Hepatocyte (in vitro differentiated cells): ENCODE measurements at regions not wholly inside any gene's neighbourhood (a gene's known extent, or its start where the extent isn't known, plus 50 kb on each side); places are given as distances from the start of the nearest gene placed in this dataset.

ENCODE experiments used
- DNase-seq: peaks from one replicate; pipeline ENCODE4 v3.0.0-alpha.2; 2016; ENCODE audit warnings: low spot score
- H2AFZ ChIP-seq: fragments of 200-600 bp; sonication (generic); 2 replicates; pipeline ENCODE4 v1.6.0; 2016; ENCODE audit warnings: antibody characterized with exemption, mild to moderate bottlenecking
- H3K27ac ChIP-seq: fragments of 200-600 bp; sonication (generic); 2 replicates; pipeline ENCODE4 v1.5.1; 2016; ENCODE audit warnings: mild to moderate bottlenecking
- H3K27me3 ChIP-seq: fragments of 200-600 bp; sonication (generic); 2 replicates; pipeline ENCODE4 v1.6.1; 2016
- H3K36me3 ChIP-seq: fragments of 200-600 bp; sonication (generic); replicated peaks from 2 replicates; pipeline ENCODE4 v1.5.1; 2016; ENCODE audit warnings: low read depth; ENCODE audit not compliant: insufficient read depth
- H3K4me1 ChIP-seq: fragments of 200-600 bp; sonication (generic); 2 replicates; pipeline ENCODE4 v1.5.1; 2016; ENCODE audit warnings: mild to moderate bottlenecking, moderate library complexity; ENCODE audit not compliant: insufficient read depth
- H3K4me2 ChIP-seq: fragments of 200-600 bp; sonication (generic); 2 replicates; pipeline ENCODE4 v1.6.0; 2016
- H3K4me3 ChIP-seq: fragments of 200-600 bp; sonication (generic); 2 replicates; pipeline ENCODE4 v1.5.1; 2016; ENCODE audit warnings: mild to moderate bottlenecking
- H3K79me2 ChIP-seq: fragments of 200-600 bp; sonication (generic); 2 replicates; pipeline ENCODE4 v1.6.0; 2017; ENCODE audit warnings: mild to moderate bottlenecking
- H3K9me2 ChIP-seq: fragments of 200-600 bp; sonication (generic); replicated peaks from 2 replicates; pipeline ENCODE4 v1.6.0; 2017; ENCODE audit warnings: mild to moderate bottlenecking; ENCODE audit not compliant: insufficient read depth
- H3K9me3 ChIP-seq: fragments of 200-600 bp; sonication (generic); 2 replicates; pipeline ENCODE4 v1.5.1; 2016; ENCODE audit warnings: low read depth, mild to moderate bottlenecking
- H4K20me1 ChIP-seq: fragments of 200-600 bp; sonication (generic); 2 replicates; pipeline ENCODE4 v1.6.0; 2016; ENCODE audit warnings: mild to moderate bottlenecking; ENCODE audit not compliant: insufficient read depth, poor library complexity, severe bottlenecking
- EZH2 ChIP-seq: fragments of 200-600 bp; sonication (generic); IDR thresholded peaks from 2 replicates; pipeline ENCODE4 v1.6.1; 2016; ENCODE audit warnings: antibody characterized with exemption, mild to moderate bottlenecking, borderline replicate concordance
- EZH2phosphoT487 ChIP-seq: fragments of 200-600 bp; sonication (generic); IDR thresholded peaks from one replicate; pipeline ENCODE4 v1.6.1; 2018; ENCODE audit warnings: antibody characterized with exemption, mild to moderate bottlenecking, low read depth, moderate library complexity; ENCODE audit not compliant: unreplicated experiment, severe bottlenecking
- WGBS: methylation state at CpG from one replicate; pipeline ENCODE4 v1.1.6; 2016; ENCODE audit warnings: low lambda C conversion rate; ENCODE audit errors: missing lambda C conversion rate; 5-methylcytosine and 5-hydroxymethylcytosine counted together
- TF ChIP-seq, protein P1 (sequence below): fragments of 200-600 bp; sonication (generic); IDR thresholded peaks from 2 replicates; pipeline ENCODE4 v1.5.1; 2016; ENCODE audit warnings: antibody characterized with exemption, mild to moderate bottlenecking; ENCODE audit not compliant: poor library complexity

DNA sequence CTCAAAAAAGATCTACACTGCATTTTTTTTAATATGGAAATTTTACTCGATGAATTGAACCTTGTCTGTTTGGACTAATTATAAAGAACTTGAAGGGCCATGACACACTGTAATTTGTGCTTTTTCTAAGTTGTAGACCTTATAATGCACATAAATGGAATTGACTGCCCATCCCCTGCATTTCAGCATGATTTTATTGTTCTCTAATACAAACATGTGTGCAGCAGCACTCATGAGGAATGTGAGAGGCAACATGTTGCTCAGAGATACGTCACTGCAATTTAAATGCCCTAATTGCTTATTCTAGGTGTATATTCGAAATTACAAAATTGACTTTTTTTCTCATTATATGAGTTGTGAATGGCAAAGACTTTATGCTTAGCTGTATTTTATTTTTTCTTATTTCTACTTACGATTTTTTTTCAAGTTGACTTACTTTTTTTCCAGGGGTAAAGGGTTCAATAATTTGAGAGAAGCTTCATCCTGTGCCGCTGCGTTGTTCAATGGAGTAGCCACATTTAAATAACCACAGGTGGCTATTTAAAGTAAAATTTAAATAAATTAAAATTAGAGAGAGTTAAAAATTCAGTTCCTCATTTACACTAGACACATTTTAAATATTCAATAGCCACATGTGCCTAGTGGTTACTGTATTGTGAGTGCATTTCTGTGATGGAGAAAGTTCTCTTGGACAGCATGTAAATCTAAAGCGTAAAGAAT, 1346.4 kb downstream of the ROBO1 start:
- no peak overlapping the region for H3K4me3 ChIP-seq
- H3K79me2 ChIP-seq, result no peaks in the 10 kb centered on the region
- no peak overlapping the region for H3K4me2 ChIP-seq
- H4K20me1 ChIP-seq, result no peaks in the 10 kb centered on the region
- H3K9me3 ChIP-seq, result no peaks in the 10 kb centered on the region
- H3K27ac ChIP-seq, result no peak overlapping the region
- no peaks in the 10 kb centered on the region for H3K9me2 ChIP-seq
- H3K27me3 ChIP-seq, result no peaks in the 10 kb centered on the region
- H3K36me3 ChIP-seq, result no peaks in the 10 kb centered on the region
- H2AFZ ChIP-seq, result no peak overlapping the region
- TF ChIP-seq EZH2phosphoT487 (no peak), EZH2 (no peak)
- TF ChIP-seq, protein P1, sequence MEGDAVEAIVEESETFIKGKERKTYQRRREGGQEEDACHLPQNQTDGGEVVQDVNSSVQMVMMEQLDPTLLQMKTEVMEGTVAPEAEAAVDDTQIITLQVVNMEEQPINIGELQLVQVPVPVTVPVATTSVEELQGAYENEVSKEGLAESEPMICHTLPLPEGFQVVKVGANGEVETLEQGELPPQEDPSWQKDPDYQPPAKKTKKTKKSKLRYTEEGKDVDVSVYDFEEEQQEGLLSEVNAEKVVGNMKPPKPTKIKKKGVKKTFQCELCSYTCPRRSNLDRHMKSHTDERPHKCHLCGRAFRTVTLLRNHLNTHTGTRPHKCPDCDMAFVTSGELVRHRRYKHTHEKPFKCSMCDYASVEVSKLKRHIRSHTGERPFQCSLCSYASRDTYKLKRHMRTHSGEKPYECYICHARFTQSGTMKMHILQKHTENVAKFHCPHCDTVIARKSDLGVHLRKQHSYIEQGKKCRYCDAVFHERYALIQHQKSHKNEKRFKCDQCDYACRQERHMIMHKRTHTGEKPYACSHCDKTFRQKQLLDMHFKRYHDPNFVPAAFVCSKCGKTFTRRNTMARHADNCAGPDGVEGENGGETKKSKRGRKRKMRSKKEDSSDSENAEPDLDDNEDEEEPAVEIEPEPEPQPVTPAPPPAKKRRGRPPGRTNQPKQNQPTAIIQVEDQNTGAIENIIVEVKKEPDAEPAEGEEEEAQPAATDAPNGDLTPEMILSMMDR, result no peak
- WGBS, result 82% methylated on average over 7 of the region's 7 CpGs
- H3K4me1 ChIP-seq, result no peaks in the 10 kb centered on the region
- no peak for DNase-seq

DNA sequence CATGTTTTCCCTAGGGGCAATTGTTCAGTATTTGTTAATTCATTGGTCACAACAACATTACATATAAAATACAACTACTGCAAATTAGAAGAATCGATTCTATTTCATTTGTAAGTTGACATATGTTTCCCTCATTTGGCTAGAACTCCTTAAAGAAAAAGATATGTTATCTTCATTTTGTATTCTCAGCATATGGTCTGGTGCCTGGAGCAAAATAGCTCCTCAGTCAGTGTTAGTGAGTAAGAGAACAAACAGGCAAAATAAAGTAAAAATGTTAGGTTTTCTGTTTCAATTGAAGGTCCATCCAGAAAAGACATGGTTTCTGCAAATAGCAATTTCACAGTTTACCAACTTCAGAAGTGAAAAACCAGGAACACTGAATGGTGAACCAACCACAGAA, 1343.1 kb downstream of the ROBO1 start:
- Histone ChIP-seq H3K79me2 (no peaks in the 10 kb centered on the region), H3K27me3 (no peaks in the 10 kb centered on the region), H3K4me1 (no peaks in the 10 kb centered on the region), H3K9me2 (no peaks in the 10 kb centered on the region), H4K20me1 (no peaks in the 10 kb centered on the region), H3K27ac (no peak overlapping the region), H3K36me3 (no peaks in the 10 kb centered on the region), H3K4me2 (no peak overlapping the region), H2AFZ (no peak overlapping the region), H3K9me3 (no peaks in the 10 kb centered on the region), H3K4me3 (no peak overlapping the region)
- WGBS, result 86% methylated on average over 1 of the region's 1 CpG
- no peak for DNase-seq
- TF ChIP-seq, protein P1, result no peak
- TF ChIP-seq EZH2 (no peak), EZH2phosphoT487 (no peak)

DNA sequence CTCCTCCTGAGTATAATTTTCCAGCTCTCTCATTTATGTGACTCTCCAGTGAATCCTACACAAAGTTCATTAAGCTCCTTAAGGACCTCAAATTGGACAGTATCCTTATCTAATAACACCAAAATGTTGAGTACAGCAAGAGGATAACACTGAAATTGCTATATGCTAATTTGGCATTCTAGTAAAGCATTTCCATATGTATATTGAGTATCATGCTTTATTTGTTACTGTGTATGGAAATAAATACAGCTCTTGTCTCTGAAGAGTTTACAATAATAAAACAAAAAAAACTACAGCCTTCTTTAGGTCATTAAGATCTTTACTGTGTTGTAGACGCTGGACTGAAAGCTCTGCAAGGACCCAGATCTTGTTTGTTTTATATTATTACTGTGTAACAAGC, 1341.3 kb downstream of the ROBO1 start:
- H4K20me1 ChIP-seq, result no peaks in the 10 kb centered on the region
- H3K9me3 ChIP-seq, result no peaks in the 10 kb centered on the region
- H3K4me3 ChIP-seq, result no peak overlapping the region
- 48% methylated on average over 1 of the region's 1 CpG for WGBS
- TF ChIP-seq EZH2phosphoT487 (no peak), EZH2 (no peak)
- TF ChIP-seq, protein P1, result no peak
- no peak overlapping the region for H3K4me2 ChIP-seq
- no peak overlapping the region for H2AFZ ChIP-seq
- H3K79me2 ChIP-seq, result no peaks in the 10 kb centered on the region
- DNase-seq, result no peak
- H3K9me2 ChIP-seq, result no peaks in the 10 kb centered on the region
- H3K27me3 ChIP-seq, result no peaks in the 10 kb centered on the region
- H3K27ac ChIP-seq, result no peak overlapping the region
- H3K36me3 ChIP-seq, result no peaks in the 10 kb centered on the region
- no peaks in the 10 kb centered on the region for H3K4me1 ChIP-seq

DNA sequence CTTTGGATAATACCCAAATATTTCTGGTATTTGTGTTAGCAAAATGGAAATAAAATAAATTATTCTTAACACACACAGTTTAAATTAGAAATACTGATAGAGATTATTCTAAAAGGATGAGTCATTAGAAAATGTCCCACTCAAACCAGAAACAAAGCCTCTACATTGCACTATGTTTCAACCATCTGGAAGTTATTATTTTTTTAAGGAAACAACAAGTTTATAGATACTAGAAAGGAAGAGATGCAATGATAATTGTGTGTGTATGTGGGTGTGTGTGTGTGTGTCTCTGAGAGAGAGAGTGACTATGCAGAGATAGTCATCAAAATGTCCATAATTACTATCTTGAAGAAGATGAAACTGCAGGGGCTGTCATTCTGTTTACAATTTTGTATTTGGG, 1340.5 kb downstream of the ROBO1 start:
- H3K4me3 ChIP-seq, result no peak overlapping the region
- H3K9me2 ChIP-seq, result no peaks in the 10 kb centered on the region
- no peaks in the 10 kb centered on the region for H3K36me3 ChIP-seq
- no peaks in the 10 kb centered on the region for H3K79me2 ChIP-seq
- H3K27me3 ChIP-seq, result no peaks in the 10 kb centered on the region
- no peaks in the 10 kb centered on the region for H3K4me1 ChIP-seq
- DNase-seq, result no peak
- no peaks in the 10 kb centered on the region for H3K9me3 ChIP-seq
- H3K27ac ChIP-seq, result no peak overlapping the region
- H4K20me1 ChIP-seq, result no peaks in the 10 kb centered on the region
- no peak overlapping the region for H3K4me2 ChIP-seq
- TF ChIP-seq EZH2phosphoT487 (no peak), EZH2 (no peak)
- TF ChIP-seq, protein P1, result no peak
- no peak overlapping the region for H2AFZ ChIP-seq
